ENCODE measurements at regions not wholly inside any gene's neighbourhood (a gene's known extent, or its start where the extent isn't known, plus 50 kb on each side); places are given as distances from the start of the nearest gene placed in this dataset.

GRCh38 chr2:125572660-125573059 is 1083.3 kb upstream of the GYPC start:
- in situ Hi-C loops (cut with HindIII; ENCODE audit: low sequenced_read_pairs) = no loop called here
- H3K4me3 ChIP-seq (ENCODE audit: low read depth, low read length) = no peak overlapping the region
- no peak for DNase-seq (ENCODE audit: low read depth, low spot score)
- TF ChIP-seq CTCF (IDR thresholded peaks at IDR 0.05; ENCODE audit: low read depth, low read length) = no peak

- no peak overlapping the region for H3K4me3 ChIP-seq (ENCODE audit: low read depth, low read length)
- DNase-seq (ENCODE audit: low read depth, low spot score) = no peak
- in situ Hi-C loops (cut with HindIII; ENCODE audit: low sequenced_read_pairs) = no loop called here
- TF ChIP-seq CTCF (IDR thresholded peaks at IDR 0.05; ENCODE audit: low read depth, low read length) = no peak
Observed at GRCh38 chr2:125573432-125573831, 1082.5 kb upstream of the GYPC start.

GRCh38 chr2:125576558-125576957 is 1079.4 kb upstream of the GYPC start:
- in situ Hi-C loops (cut with HindIII; ENCODE audit: low sequenced_read_pairs) = no loop called here
- no peak for TF ChIP-seq CTCF (IDR thresholded peaks at IDR 0.05; ENCODE audit: low read depth, low read length)
- DNase-seq (ENCODE audit: low read depth, low spot score) = no peak
- no peak overlapping the region for H3K4me3 ChIP-seq (ENCODE audit: low read depth, low read length)

- no peak for DNase-seq (ENCODE audit: low read depth, low spot score)
- no peak overlapping the region for H3K4me3 ChIP-seq (ENCODE audit: low read depth, low read length)
- in situ Hi-C loops (cut with HindIII; ENCODE audit: low sequenced_read_pairs) = no loop called here
- TF ChIP-seq CTCF (IDR thresholded peaks at IDR 0.05; ENCODE audit: low read depth, low read length) = no peak
Observed at GRCh38 chr2:125581557-125581956, 1074.4 kb upstream of the GYPC start.

- TF ChIP-seq CTCF (IDR thresholded peaks at IDR 0.05; ENCODE audit: low read depth, low read length) = no peak
- no peak overlapping the region for H3K4me3 ChIP-seq (ENCODE audit: low read depth, low read length)
- no peak for DNase-seq (ENCODE audit: low read depth, low spot score)
- in situ Hi-C loops (cut with HindIII; ENCODE audit: low sequenced_read_pairs) = no loop called here
Observed at GRCh38 chr2:125582516-125582915, 1073.4 kb upstream of the GYPC start.

- TF ChIP-seq CTCF (IDR thresholded peaks at IDR 0.05; ENCODE audit: low read depth, low read length) = no peak
- DNase-seq (ENCODE audit: low read depth, low spot score) = no peak
- no peak overlapping the region for H3K4me3 ChIP-seq (ENCODE audit: low read depth, low read length)
- in situ Hi-C loops (cut with HindIII; ENCODE audit: low sequenced_read_pairs) = no loop called here
Observed at GRCh38 chr2:125584732-125585131, 1071.2 kb upstream of the GYPC start.

GRCh38 chr2:125588780-125589179 is 1067.2 kb upstream of the GYPC start:
- no peak for TF ChIP-seq CTCF (IDR thresholded peaks at IDR 0.05; ENCODE audit: low read depth, low read length)
- in situ Hi-C loops (cut with HindIII; ENCODE audit: low sequenced_read_pairs) = no loop called here
- DNase-seq (ENCODE audit: low read depth, low spot score) = no peak

More at GRCh38 chr2:125588780-125589179, 1067.2 kb upstream of the GYPC start:
- H3K4me3 ChIP-seq (ENCODE audit: low read depth, low read length) = no peak overlapping the region

All from astrocyte of the spinal cord (primary cell).